HCT116 (cell line): ENCODE measurements at regions not wholly inside any gene's neighbourhood (a gene's known extent, or its start where the extent isn't known, plus 50 kb on each side); places are given as distances from the start of the nearest gene placed in this dataset.

ENCODE experiments used
- ATAC-seq: fragments of 200-7000 bp; cut with Tn5 transposase; 2 replicates; pipeline ENCODE4 v1.9.1; 2020; ENCODE audit warnings: mild to moderate bottlenecking, moderate library complexity
- BruUV-seq: library from RNA; stranded (reverse); fragments of 400-500 nt; replicated peaks from 2 replicates; lab custom pipeline; 2021; lab: Mats Ljungman, UMichigan
- CTCF ChIA-PET: fragments of 300-600 bp; sonication (Branson Sonifier 250); formaldehyde crosslinking; loops from one replicate; lab custom pipeline; 2021; ENCODE audit warnings: antibody characterized with exemption; lab: Charles Lee
- POLR2A ChIA-PET: fragments of 300-600, 350-600 bp; sonication (Branson Sonifier 250); formaldehyde crosslinking; loops from one replicate; lab custom pipeline; 2021; ENCODE audit warnings: antibody characterized with exemption; lab: Charles Lee
- RAD21 ChIA-PET, 2 experiments: fragments of 300-600 bp; sonication (Branson Sonifier 250); formaldehyde crosslinking; loops; one replicate each; lab custom pipeline; 2023; ENCODE audit warnings: low total read pairs in 2 of 2; ENCODE audit not compliant: uncharacterized antibody in 2 of 2, unreplicated experiment in 2 of 2, low non-redundant PET in 1 of 2; lab: Charles Lee
- DNase-seq: peaks from one replicate; pipeline ENCODE4 v3.0.0-alpha.2; 2010; ENCODE audit warnings: low read depth, low spot score
- H2AFZ ChIP-seq: fragments of 200-600 bp; shearing (Covaris generic), sonication (generic); 2 replicates; pipeline ENCODE4 v1.6.1; 2017; ENCODE audit warnings: low read depth, mixed run types, mixed read lengths, antibody characterized with exemption, low read length; ENCODE audit not compliant: poor library complexity, severe bottlenecking
- H3K27ac ChIP-seq: 2 replicates; pipeline ENCODE4 v1.5.1; 2012; ENCODE audit warnings: low read depth, low read length
- H3K27me3 ChIP-seq: fragments of 200-600 bp; sonication (generic); 2 replicates; pipeline ENCODE4 v1.6.1; 2016; ENCODE audit warnings: mixed run types, low read length, mixed read lengths; ENCODE audit not compliant: insufficient read depth
- H3K36me3 ChIP-seq, 2 experiments: fragments of 200-500 bp in 1 of 2; fragments of 200-600 bp in 1 of 2; sonication (Bioruptor generic) in 1 of 2; sonication (generic) in 1 of 2; 2 replicates each; pipeline versions ENCODE4 v1.5.1 to v1.6.1; 2014 to 2016; ENCODE audit warnings: low read length in 2 of 2, inconsistent platforms in 1 of 2, mixed read lengths in 1 of 2, mixed run types in 1 of 2; ENCODE audit not compliant: insufficient read depth in 2 of 2, control insufficient read depth in 1 of 2
- H3K4me1 ChIP-seq, 2 experiments: fragments of 200-600 bp in 1 of 2; sonication (generic) in 1 of 2; 2 replicates each; pipeline versions ENCODE4 v1.5.1 to v1.6.1; 2012 to 2017; ENCODE audit warnings: low read length in 2 of 2, inconsistent platforms in 1 of 2, mild to moderate bottlenecking in 1 of 2, mixed read lengths in 1 of 2, mixed run types in 1 of 2, moderate library complexity in 1 of 2; ENCODE audit not compliant: insufficient read depth in 2 of 2, control insufficient read depth in 1 of 2
- H3K4me2 ChIP-seq: fragments of 200-600 bp; sonication (generic); 2 replicates; pipeline ENCODE4 v1.6.1; 2017; ENCODE audit warnings: mixed run types, low read length, mixed read lengths
- H3K4me3 ChIP-seq, 2 experiments: fragments of 200-600 bp in 1 of 2; sonication (generic) in 1 of 2; replicated peaks in 1 of 2; 2 replicates each; pipeline ENCODE4 v1.5.1; 2011 to 2016; ENCODE audit warnings: low read length in 2 of 2, control low read depth in 1 of 2, low read depth in 1 of 2, mild to moderate bottlenecking in 1 of 2, mixed read lengths in 1 of 2, mixed run types in 1 of 2
- H3K79me2 ChIP-seq: fragments of 200-600 bp; sonication (generic); 2 replicates; pipeline ENCODE4 v1.6.1; 2017; ENCODE audit warnings: mild to moderate bottlenecking, mixed run types, low read length, moderate library complexity, mixed read lengths; ENCODE audit not compliant: insufficient read depth
- H3K9ac ChIP-seq: fragments of 200-600 bp; sonication (generic); 2 replicates; pipeline ENCODE4 v1.6.1; 2016; ENCODE audit warnings: low read length, mixed read lengths
- H3K9me2 ChIP-seq: fragments of 200-600 bp; sonication (generic), shearing (Covaris generic); 2 replicates; pipeline ENCODE4 v1.6.1; 2017; ENCODE audit warnings: mixed run types, mild to moderate bottlenecking, moderate library complexity; ENCODE audit not compliant: insufficient read depth
- H3K9me3 ChIP-seq, 2 experiments: fragments of 200-500 bp in 1 of 2; fragments of 200-600 bp in 1 of 2; sonication (Bioruptor generic) in 1 of 2; sonication (generic) in 1 of 2; 2 replicates each; pipeline ENCODE4 v1.6.1; 2014 to 2017; ENCODE audit warnings: low read length in 2 of 2, mixed read lengths in 2 of 2, inconsistent platforms in 1 of 2, low read depth in 1 of 2, mild to moderate bottlenecking in 1 of 2, mixed run types in 1 of 2, moderate library complexity in 1 of 2; ENCODE audit not compliant: control insufficient read depth in 1 of 2, insufficient read depth in 1 of 2
- H4K20me1 ChIP-seq: fragments of 200-600 bp; sonication (generic), shearing (Covaris generic); 2 replicates; pipeline ENCODE4 v1.6.1; 2017; ENCODE audit warnings: mixed run types, mild to moderate bottlenecking, moderate library complexity; ENCODE audit not compliant: insufficient read depth
- CBX3 ChIP-seq: IDR thresholded peaks from 2 replicates; pipeline ENCODE4 v1.6.1; 2012; ENCODE audit warnings: low read depth
- JUND ChIP-seq: IDR thresholded peaks from 2 replicates; pipeline ENCODE4 v1.6.1; 2012
- POLR2A ChIP-seq: IDR thresholded peaks from 2 replicates; pipeline ENCODE4 v1.7.0; 2011; ENCODE audit warnings: borderline replicate concordance; ENCODE audit not compliant: insufficient read depth, insufficient read length; ENCODE audit errors: extremely low read depth
- POLR2AphosphoS5 ChIP-seq: IDR thresholded peaks from 2 replicates; pipeline ENCODE4 v1.6.1; 2011; ENCODE audit warnings: mild to moderate bottlenecking, low read depth, low read length, moderate library complexity
- RAD21 ChIP-seq: IDR thresholded peaks from 2 replicates; pipeline ENCODE4 v1.6.1; 2012; ENCODE audit warnings: low read depth, mild to moderate bottlenecking
- SP1 ChIP-seq: IDR thresholded peaks from 2 replicates; pipeline ENCODE4 v1.6.1; 2012; ENCODE audit warnings: low read depth
- ZNF274 ChIP-seq: fragments of 200-500 bp; sonication (Bioruptor generic); IDR thresholded peaks from 2 replicates; pipeline ENCODE4 v1.6.1; 2014; ENCODE audit warnings: mild to moderate bottlenecking, low read depth, low read length, inconsistent platforms
- intact Hi-C: fragments of 100-400 bp; cut with micrococcal nuclease; formaldehyde crosslinking; loops from 2 replicates; pipeline ENCODE4 v1.10.0; 2022
- TF ChIP-seq, protein P1 (sequence below): IDR thresholded peaks from 2 replicates; pipeline ENCODE4 v1.6.1; 2011; ENCODE audit warnings: mild to moderate bottlenecking, low read length, moderate library complexity; ENCODE audit not compliant: insufficient replicate concordance; ENCODE audit errors: extremely low read depth
- TF ChIP-seq, protein P2 (sequence below), 3 experiments: fragments of 200-600 bp in 1 of 3; sonication (generic) in 1 of 3; IDR thresholded peaks in 2 of 3; conservative IDR thresholded peaks in 1 of 3; 2 replicates each; pipeline ENCODE4 v1.5.1; 2012 to 2017; ENCODE audit warnings: low read depth in 2 of 3, low read length in 2 of 3, antibody characterized with exemption in 1 of 3, borderline replicate concordance in 1 of 3, control low read depth in 1 of 3, mild to moderate bottlenecking in 1 of 3, mixed read lengths in 1 of 3, mixed run types in 1 of 3, moderate library complexity in 1 of 3; ENCODE audit not compliant: insufficient read depth in 1 of 3
- TF ChIP-seq, protein P3 (sequence below): IDR thresholded peaks from 2 replicates; pipeline ENCODE4 v1.6.1; 2012; ENCODE audit warnings: low read depth
- TF ChIP-seq, protein P4 (sequence below): IDR thresholded peaks from 2 replicates; pipeline ENCODE4 v1.6.1; 2012

GRCh38 chr12:34352098-34352497 is 329.8 kb downstream of the ALG10 start:
- DNase-seq = no peak
- H3K9me3 ChIP-seq = no peaks in the 10 kb centered on the region
- POLR2A ChIA-PET = no interaction called here
- H3K4me3 ChIP-seq = no peak overlapping the region
- no peaks in the 10 kb centered on the region for H3K4me1 ChIP-seq
- RAD21 ChIA-PET = no interaction called here
- H3K27me3 ChIP-seq = no peaks in the 10 kb centered on the region
- H3K79me2 ChIP-seq = no peaks in the 10 kb centered on the region
- no peaks in the 10 kb centered on the region for H4K20me1 ChIP-seq
- TF ChIP-seq, protein P1, sequence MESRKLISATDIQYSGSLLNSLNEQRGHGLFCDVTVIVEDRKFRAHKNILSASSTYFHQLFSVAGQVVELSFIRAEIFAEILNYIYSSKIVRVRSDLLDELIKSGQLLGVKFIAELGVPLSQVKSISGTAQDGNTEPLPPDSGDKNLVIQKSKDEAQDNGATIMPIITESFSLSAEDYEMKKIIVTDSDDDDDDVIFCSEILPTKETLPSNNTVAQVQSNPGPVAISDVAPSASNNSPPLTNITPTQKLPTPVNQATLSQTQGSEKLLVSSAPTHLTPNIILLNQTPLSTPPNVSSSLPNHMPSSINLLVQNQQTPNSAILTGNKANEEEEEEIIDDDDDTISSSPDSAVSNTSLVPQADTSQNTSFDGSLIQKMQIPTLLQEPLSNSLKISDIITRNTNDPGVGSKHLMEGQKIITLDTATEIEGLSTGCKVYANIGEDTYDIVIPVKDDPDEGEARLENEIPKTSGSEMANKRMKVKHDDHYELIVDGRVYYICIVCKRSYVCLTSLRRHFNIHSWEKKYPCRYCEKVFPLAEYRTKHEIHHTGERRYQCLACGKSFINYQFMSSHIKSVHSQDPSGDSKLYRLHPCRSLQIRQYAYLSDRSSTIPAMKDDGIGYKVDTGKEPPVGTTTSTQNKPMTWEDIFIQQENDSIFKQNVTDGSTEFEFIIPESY = no peak
- TF ChIP-seq, protein P2, sequence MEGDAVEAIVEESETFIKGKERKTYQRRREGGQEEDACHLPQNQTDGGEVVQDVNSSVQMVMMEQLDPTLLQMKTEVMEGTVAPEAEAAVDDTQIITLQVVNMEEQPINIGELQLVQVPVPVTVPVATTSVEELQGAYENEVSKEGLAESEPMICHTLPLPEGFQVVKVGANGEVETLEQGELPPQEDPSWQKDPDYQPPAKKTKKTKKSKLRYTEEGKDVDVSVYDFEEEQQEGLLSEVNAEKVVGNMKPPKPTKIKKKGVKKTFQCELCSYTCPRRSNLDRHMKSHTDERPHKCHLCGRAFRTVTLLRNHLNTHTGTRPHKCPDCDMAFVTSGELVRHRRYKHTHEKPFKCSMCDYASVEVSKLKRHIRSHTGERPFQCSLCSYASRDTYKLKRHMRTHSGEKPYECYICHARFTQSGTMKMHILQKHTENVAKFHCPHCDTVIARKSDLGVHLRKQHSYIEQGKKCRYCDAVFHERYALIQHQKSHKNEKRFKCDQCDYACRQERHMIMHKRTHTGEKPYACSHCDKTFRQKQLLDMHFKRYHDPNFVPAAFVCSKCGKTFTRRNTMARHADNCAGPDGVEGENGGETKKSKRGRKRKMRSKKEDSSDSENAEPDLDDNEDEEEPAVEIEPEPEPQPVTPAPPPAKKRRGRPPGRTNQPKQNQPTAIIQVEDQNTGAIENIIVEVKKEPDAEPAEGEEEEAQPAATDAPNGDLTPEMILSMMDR (IDR thresholded peaks at IDR 0.05 in 2 of 3, conservative IDR thresholded peaks at IDR 0.05 in 1 of 3; ENCODE audit: borderline replicate concordance in 1 of 3, insufficient read depth in 1 of 3, low read depth in 2 of 3, low read length in 2 of 3) = no peak
- TF ChIP-seq RAD21 (no peak), POLR2A (no peak), POLR2AphosphoS5 (no peak), JUND (no peak), CBX3 (no peak), ZNF274 (no peak), SP1 (no peak)
- TF ChIP-seq, protein P3, sequence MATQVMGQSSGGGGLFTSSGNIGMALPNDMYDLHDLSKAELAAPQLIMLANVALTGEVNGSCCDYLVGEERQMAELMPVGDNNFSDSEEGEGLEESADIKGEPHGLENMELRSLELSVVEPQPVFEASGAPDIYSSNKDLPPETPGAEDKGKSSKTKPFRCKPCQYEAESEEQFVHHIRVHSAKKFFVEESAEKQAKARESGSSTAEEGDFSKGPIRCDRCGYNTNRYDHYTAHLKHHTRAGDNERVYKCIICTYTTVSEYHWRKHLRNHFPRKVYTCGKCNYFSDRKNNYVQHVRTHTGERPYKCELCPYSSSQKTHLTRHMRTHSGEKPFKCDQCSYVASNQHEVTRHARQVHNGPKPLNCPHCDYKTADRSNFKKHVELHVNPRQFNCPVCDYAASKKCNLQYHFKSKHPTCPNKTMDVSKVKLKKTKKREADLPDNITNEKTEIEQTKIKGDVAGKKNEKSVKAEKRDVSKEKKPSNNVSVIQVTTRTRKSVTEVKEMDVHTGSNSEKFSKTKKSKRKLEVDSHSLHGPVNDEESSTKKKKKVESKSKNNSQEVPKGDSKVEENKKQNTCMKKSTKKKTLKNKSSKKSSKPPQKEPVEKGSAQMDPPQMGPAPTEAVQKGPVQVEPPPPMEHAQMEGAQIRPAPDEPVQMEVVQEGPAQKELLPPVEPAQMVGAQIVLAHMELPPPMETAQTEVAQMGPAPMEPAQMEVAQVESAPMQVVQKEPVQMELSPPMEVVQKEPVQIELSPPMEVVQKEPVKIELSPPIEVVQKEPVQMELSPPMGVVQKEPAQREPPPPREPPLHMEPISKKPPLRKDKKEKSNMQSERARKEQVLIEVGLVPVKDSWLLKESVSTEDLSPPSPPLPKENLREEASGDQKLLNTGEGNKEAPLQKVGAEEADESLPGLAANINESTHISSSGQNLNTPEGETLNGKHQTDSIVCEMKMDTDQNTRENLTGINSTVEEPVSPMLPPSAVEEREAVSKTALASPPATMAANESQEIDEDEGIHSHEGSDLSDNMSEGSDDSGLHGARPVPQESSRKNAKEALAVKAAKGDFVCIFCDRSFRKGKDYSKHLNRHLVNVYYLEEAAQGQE = no peak
- TF ChIP-seq, protein P4, sequence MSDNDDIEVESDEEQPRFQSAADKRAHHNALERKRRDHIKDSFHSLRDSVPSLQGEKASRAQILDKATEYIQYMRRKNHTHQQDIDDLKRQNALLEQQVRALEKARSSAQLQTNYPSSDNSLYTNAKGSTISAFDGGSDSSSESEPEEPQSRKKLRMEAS = no peak
- CTCF ChIA-PET = no interaction called here
- H3K9ac ChIP-seq = no peak overlapping the region
- no peak for ATAC-seq
- no peaks in the 10 kb centered on the region for H3K36me3 ChIP-seq
- no TSS peak for BruUV-seq
- no peak overlapping the region for H2AFZ ChIP-seq
- H3K27ac ChIP-seq = no peak overlapping the region
- H3K9me2 ChIP-seq = no peaks in the 10 kb centered on the region
- H3K4me2 ChIP-seq = no peak overlapping the region
- intact Hi-C loops = no loop called here
